HEK293 (cell line): ENCODE measurements at regions not wholly inside any gene's neighbourhood (a gene's known extent, or its start where the extent isn't known, plus 50 kb on each side); places are given as distances from the start of the nearest gene placed in this dataset.

Experiments
- CTCF ChIA-PET: fragments of 350-600 bp; formaldehyde crosslinking; extraction: SDS; loops from one replicate; lab custom pipeline; 2021; ENCODE audit warnings: antibody characterized with exemption; lab: Yijun Ruan, JAX
- POLR2A ChIA-PET: fragments of 300-600 bp; formaldehyde crosslinking; extraction: SDS; loops from one replicate; lab custom pipeline; 2020; ENCODE audit warnings: antibody characterized with exemption, inconsistent platforms; lab: Yijun Ruan, JAX
- H3K27ac ChIP-seq: fragments of 200-500 bp; sonication (Bioruptor generic); 2 replicates; pipeline ENCODE4 v1.5.1; 2014; ENCODE audit warnings: low read depth, low read length, control low read depth, inconsistent platforms; ENCODE audit errors: extremely low read depth
- H3K36me3 ChIP-seq, 2 experiments: fragments of 200-500 bp in 1 of 2; sonication (Bioruptor generic) in 1 of 2; 1 replicate in 1 of 2; 2 replicates in 1 of 2; pipeline ENCODE4 v1.5.1; 2014 to 2017; ENCODE audit warnings: inconsistent platforms in 2 of 2, low read length in 2 of 2; ENCODE audit not compliant: control insufficient read depth in 2 of 2, insufficient read depth in 1 of 2
- H3K4me1 ChIP-seq: fragments of 200-500 bp; sonication (Bioruptor generic); 2 replicates; pipeline ENCODE4 v1.5.1; 2014; ENCODE audit warnings: mild to moderate bottlenecking, low read length, inconsistent platforms; ENCODE audit not compliant: control insufficient read depth, insufficient read depth
- H3K4me3 ChIP-seq: 2 replicates; pipeline ENCODE4 v1.5.1; 2011; ENCODE audit warnings: low read depth, mild to moderate bottlenecking, control low read depth, low read length, moderate library complexity
- H3K9me3 ChIP-seq: fragments of 200-500 bp; sonication (Bioruptor generic); 2 replicates; pipeline ENCODE4 v1.5.1; 2014; ENCODE audit warnings: low read depth, low read length, inconsistent platforms; ENCODE audit not compliant: control insufficient read depth, insufficient read depth
- ATF2 ChIP-seq: fragments of 450-650 bp; formaldehyde crosslinking; IDR thresholded peaks from 2 replicates; pipeline ENCODE4 v1.5.1; 2016; ENCODE audit warnings: missing biosample characterization, missing genetic modification characterization, low read depth
- KLF17 ChIP-seq: fragments of 450-650 bp; formaldehyde crosslinking; IDR thresholded peaks from 2 replicates; pipeline ENCODE4 v1.5.1; 2016; ENCODE audit warnings: missing biosample characterization, missing genetic modification characterization
- MYNN ChIP-seq: fragments of 450-650 bp; formaldehyde crosslinking; IDR thresholded peaks from 2 replicates; pipeline ENCODE4 v1.5.1; 2016; ENCODE audit warnings: missing biosample characterization, missing genetic modification characterization, borderline replicate concordance
- PATZ1 ChIP-seq: fragments of 450-650 bp; formaldehyde crosslinking; IDR thresholded peaks from 2 replicates; pipeline ENCODE4 v1.5.1; 2016; ENCODE audit warnings: missing biosample characterization, missing genetic modification characterization
- PRDM6 ChIP-seq: fragments of 450-650 bp; formaldehyde crosslinking; IDR thresholded peaks from 2 replicates; pipeline ENCODE4 v1.5.1; 2017; ENCODE audit warnings: missing biosample characterization, missing genetic modification characterization
- RBAK ChIP-seq: fragments of 450-650 bp; formaldehyde crosslinking; IDR thresholded peaks from 2 replicates; pipeline ENCODE4 v1.5.1; 2016; ENCODE audit warnings: missing biosample characterization, missing genetic modification characterization
- SCRT2 ChIP-seq: fragments of 450-650 bp; formaldehyde crosslinking; IDR thresholded peaks from 2 replicates; pipeline ENCODE4 v1.5.1; 2016; ENCODE audit warnings: missing biosample characterization, missing genetic modification characterization
- ZBTB11 ChIP-seq: fragments of 450-650 bp; formaldehyde crosslinking; conservative IDR thresholded peaks from 2 replicates; pipeline ENCODE4 v1.5.1; 2016; ENCODE audit warnings: low read depth, missing biosample characterization, missing genetic modification characterization
- ZNF112 ChIP-seq: fragments of 450-650 bp; formaldehyde crosslinking; IDR thresholded peaks from 2 replicates; pipeline ENCODE4 v1.5.0; 2017; ENCODE audit warnings: missing biosample characterization, missing genetic modification characterization
- ZNF114 ChIP-seq: fragments of 450-650 bp; formaldehyde crosslinking; IDR thresholded peaks from 2 replicates; pipeline ENCODE4 v1.5.0; 2017; ENCODE audit warnings: missing biosample characterization, missing genetic modification characterization
- ZNF132 ChIP-seq: fragments of 450-650 bp; formaldehyde crosslinking; IDR thresholded peaks from 2 replicates; pipeline ENCODE4 v1.5.1; 2017; ENCODE audit warnings: missing biosample characterization, missing genetic modification characterization, borderline replicate concordance
- ZNF138 ChIP-seq: fragments of 450-650 bp; formaldehyde crosslinking; IDR thresholded peaks from 2 replicates; pipeline ENCODE4 v1.5.1; 2016; ENCODE audit warnings: missing biosample characterization, missing genetic modification characterization, borderline replicate concordance
- ZNF174 ChIP-seq: fragments of 450-650 bp; formaldehyde crosslinking; IDR thresholded peaks from 2 replicates; pipeline ENCODE4 v1.5.0; 2017; ENCODE audit warnings: missing biosample characterization, mild to moderate bottlenecking, missing genetic modification characterization
- ZNF26 ChIP-seq: fragments of 450-650 bp; formaldehyde crosslinking; IDR thresholded peaks from 2 replicates; pipeline ENCODE4 v1.5.1; 2016; ENCODE audit warnings: missing biosample characterization, missing genetic modification characterization
- ZNF426 ChIP-seq: fragments of 450-650 bp; formaldehyde crosslinking; IDR thresholded peaks from 2 replicates; pipeline ENCODE4 v1.5.1; 2017; ENCODE audit warnings: missing biosample characterization, missing genetic modification characterization, mild to moderate bottlenecking, inconsistent platforms, moderate library complexity
- ZNF529 ChIP-seq: fragments of 450-650 bp; formaldehyde crosslinking; IDR thresholded peaks from 2 replicates; pipeline ENCODE4 v1.5.1; 2017; ENCODE audit warnings: missing genetic modification characterization, missing biosample characterization; ENCODE audit not compliant: insufficient replicate concordance
- ZNF548 ChIP-seq: fragments of 450-650 bp; formaldehyde crosslinking; IDR thresholded peaks from 2 replicates; pipeline ENCODE4 v1.5.1; 2016; ENCODE audit warnings: missing biosample characterization, missing genetic modification characterization
- ZNF626 ChIP-seq: fragments of 450-650 bp; sonication (Bioruptor Pico); formaldehyde crosslinking; IDR thresholded peaks from 2 replicates; pipeline ENCODE4 v1.5.1; 2018; ENCODE audit warnings: missing biosample characterization, missing genetic modification characterization, inconsistent platforms
- ZNF645 ChIP-seq: fragments of 450-650 bp; formaldehyde crosslinking; IDR thresholded peaks from 2 replicates; pipeline ENCODE4; 2016; ENCODE audit warnings: missing biosample characterization, missing genetic modification characterization
- ZNF776 ChIP-seq: fragments of 450-650 bp; formaldehyde crosslinking; IDR thresholded peaks from 2 replicates; pipeline ENCODE4 v1.5.0; 2017; ENCODE audit warnings: missing biosample characterization, missing genetic modification characterization, borderline replicate concordance
- ZSCAN18 ChIP-seq: fragments of 450-650 bp; formaldehyde crosslinking; IDR thresholded peaks from 2 replicates; pipeline ENCODE4 v1.5.1; 2016; ENCODE audit warnings: missing biosample characterization, missing genetic modification characterization
- ZSCAN30 ChIP-seq: fragments of 450-650 bp; IDR thresholded peaks from 2 replicates; pipeline ENCODE4 v1.5.1; 2018; ENCODE audit warnings: missing biosample characterization, mild to moderate bottlenecking, missing genetic modification characterization, moderate library complexity
- ZXDB ChIP-seq: fragments of 450-650 bp; formaldehyde crosslinking; IDR thresholded peaks from 2 replicates; pipeline ENCODE4 v1.5.1; 2016; ENCODE audit warnings: missing biosample characterization, missing genetic modification characterization

- no peak for TF ChIP-seq ZSCAN18 (tag by site-specific recombination)
- no peak for TF ChIP-seq ZNF112 (tag by site-specific recombination)
- TF ChIP-seq ZNF529 (tag by site-specific recombination), result no peak
- TF ChIP-seq ZSCAN30 (tag by site-specific recombination), result no peak
- no peak for TF ChIP-seq SCRT2
- TF ChIP-seq ZNF114, result no peak
- TF ChIP-seq ZNF626 (tag by site-specific recombination), result no peak
Measured at GRCh38 chr15:93819826-93820225, 411.5 kb upstream of the MCTP2 start (continued).

GRCh38 chr15:93816815-93817214 is 414.5 kb upstream of the MCTP2 start:
- H3K4me3 ChIP-seq, result no peak overlapping the region
- ChIA-PET CTCF (interaction anchor here (0.7 kb wide), 1 partner anchor 27 kb away, joined by 3 read pairs; no protein-coding TSS in a partner anchor), POLR2A (interaction anchor here (0.7 kb wide), 1 partner anchor 24 kb away, joined by 8 read pairs; no protein-coding TSS in a partner anchor)
- no peaks in the 10 kb centered on the region for H3K36me3 ChIP-seq
- H3K9me3 ChIP-seq, result no peaks in the 10 kb centered on the region
- H3K4me1 ChIP-seq, result no peaks in the 10 kb centered on the region
- H3K27ac ChIP-seq, result no peak overlapping the region
- TF ChIP-seq PATZ1 (no peak), MYNN (no peak), ATF2 (tag by site-specific recombination) (no peak), ZNF132 (tag by site-specific recombination) (no peak), ZNF645 (tag by site-specific recombination) (no peak), ZNF548 (tag by site-specific recombination) (no peak), ZNF426 (tag by site-specific recombination) (no peak), ZBTB11 (tag by site-specific recombination) (no peak), ZNF138 (tag by site-specific recombination) (no peak), ZNF26 (tag by site-specific recombination) (no peak), KLF17 (no peak), PRDM6 (tag by site-specific recombination) (no peak), ZXDB (tag by site-specific recombination) (no peak), ZNF174 (tag by site-specific recombination) (no peak), RBAK (tag by site-specific recombination) (no peak), ZNF776 (tag by site-specific recombination) (no peak)
